Tibial nerve (tissue), 4 donors: ENCODE measurements at regions not wholly inside any gene's neighbourhood (a gene's known extent, or its start where the extent isn't known, plus 50 kb on each side); places are given as distances from the start of the nearest gene placed in this dataset.
A peak's percentile ranks its signal among the peaks of the same experiment; 100 is the strongest.

ENCODE experiments used
- DNase-seq, 2 donors: peaks; one replicate each; pipeline ENCODE4 v3.0.0-alpha.2; 2019; ENCODE audit warnings: low spot score in 2 of 2
- H3K27ac ChIP-seq, 4 donors: fragments of 200-600 bp; sonication (generic) in 3 of 4; one replicate each; pipeline ENCODE4 v1.5.1; 2017 to 2019; ENCODE audit warnings: mild to moderate bottlenecking in 1 of 4
- H3K27me3 ChIP-seq, 2 donors: fragments of 200-600 bp; sonication (generic) in 1 of 2; one replicate each; pipeline versions ENCODE4 v1.5.1 to v1.6.0; 2017 to 2019
- H3K36me3 ChIP-seq, 3 donors: fragments of 200-600 bp; sonication (generic); one replicate each; pipeline ENCODE4 v1.5.1; 2018 to 2019
- H3K4me1 ChIP-seq, 4 donors: fragments of 200-600 bp; sonication (generic) in 3 of 4; one replicate each; pipeline ENCODE4 v1.5.1; 2017 to 2019
- H3K4me3 ChIP-seq, 4 donors: fragments of 200-600 bp; sonication (generic) in 3 of 4; one replicate each; pipeline ENCODE4 v1.5.1; 2017 to 2019; ENCODE audit warnings: mild to moderate bottlenecking in 1 of 4, moderate library complexity in 1 of 4
- H3K9me3 ChIP-seq, 4 donors: fragments of 200-600 bp; sonication (generic) in 3 of 4; one replicate each; pipeline ENCODE4 v1.5.1; 2017 to 2019
- CTCF ChIP-seq, 5 experiments: fragments of 200-600 bp in 3 of 5; fragments of 450-650 bp in 2 of 5; sonication (generic) in 3 of 5; IDR thresholded peaks; one replicate each; pipeline ENCODE4 v1.5.1; 2016 to 2019; ENCODE audit warnings: antibody characterized with exemption in 5 of 5, mild to moderate bottlenecking in 3 of 5, moderate library complexity in 2 of 5
- EP300 ChIP-seq, 2 donors: sonication (generic); formaldehyde crosslinking; IDR thresholded peaks; one replicate each; pipeline ENCODE4 v1.6.1; 2017; ENCODE audit warnings: antibody characterized with exemption in 2 of 2, mild to moderate bottlenecking in 1 of 2
- POLR2A ChIP-seq, 2 donors: fragments of 450-650 bp; IDR thresholded peaks; one replicate each; pipeline ENCODE4 v1.6.1; 2017; ENCODE audit warnings: antibody characterized with exemption in 2 of 2, mild to moderate bottlenecking in 2 of 2, moderate library complexity in 2 of 2
- WGBS, 2 donors: methylation state at CpG; one replicate each; pipeline ENCODE4 v1.1.5; 2018; 5-methylcytosine and 5-hydroxymethylcytosine counted together

- WGBS, 2 donors, result 90 to 92% methylated on average over 2 of the region's 2 CpGs
- Histone ChIP-seq H3K36me3 (no peaks in the 10 kb centered on the region), H3K27ac (no peak overlapping the region), H3K9me3 (no peaks in the 10 kb centered on the region), H3K27me3 (no peaks in the 10 kb centered on the region), H3K4me1 (peaks cover 0 to 17% (median 7%) of the 10 kb centered on the region in 4 donors), H3K4me3 (no peak overlapping the region)
- no peak for DNase-seq
- no peak for TF ChIP-seq EP300 (IDR thresholded peaks at IDR 0.05)
- no peak for TF ChIP-seq POLR2A (IDR thresholded peaks at IDR 0.05)
- no peak for TF ChIP-seq CTCF (IDR thresholded peaks at IDR 0.05)
Measured at GRCh38 chr9:99371376-99371775, 149.3 kb downstream of the SEC61B start.

- H3K4me3 ChIP-seq, result no peak overlapping the region
- no peak for TF ChIP-seq CTCF (IDR thresholded peaks at IDR 0.05)
- no peak for TF ChIP-seq EP300 (IDR thresholded peaks at IDR 0.05)
Measured at GRCh38 chr9:99373912-99374311, 151.8 kb downstream of the SEC61B start.

GRCh38 chr9:99374793-99375192 is 152.7 kb downstream of the SEC61B start:
- no peaks in the 10 kb centered on the region for H3K27me3 ChIP-seq
- H3K9me3 ChIP-seq, result no peaks in the 10 kb centered on the region
- WGBS, 2 donors, result 67 to 90% methylated on average over 1 of the region's 1 CpG
- H3K4me3 ChIP-seq, result no peak overlapping the region
- no peak for DNase-seq
- no peaks in the 10 kb centered on the region for H3K36me3 ChIP-seq
- peaks cover 0 to 16% (median 0%) of the 10 kb centered on the region in 4 donors for H3K4me1 ChIP-seq
- no peak overlapping the region for H3K27ac ChIP-seq
- TF ChIP-seq CTCF (IDR thresholded peaks at IDR 0.05) (no peak), POLR2A (IDR thresholded peaks at IDR 0.05) (no peak), EP300 (IDR thresholded peaks at IDR 0.05) (no peak)

More at GRCh38 chr9:99373912-99374311, 151.8 kb downstream of the SEC61B start:
- 82 to 87% methylated on average over 5 of the region's 5 CpGs for WGBS, 2 donors
- Histone ChIP-seq H3K9me3 (no peaks in the 10 kb centered on the region), H3K36me3 (no peaks in the 10 kb centered on the region), H3K27ac (no peak overlapping the region), H3K4me1 (peaks cover 0 to 15% (median 0%) of the 10 kb centered on the region in 4 donors), H3K27me3 (no peaks in the 10 kb centered on the region)
- DNase-seq, result no peak

GRCh38 chr9:99375481-99375880 is 153.4 kb downstream of the SEC61B start:
- no peak overlapping the region for H3K4me3 ChIP-seq
- no peak overlapping the region for H3K27ac ChIP-seq
- no peaks in the 10 kb centered on the region for H3K9me3 ChIP-seq
- DNase-seq, result no peak
- peaks cover 0 to 16% (median 0%) of the 10 kb centered on the region in 4 donors for H3K4me1 ChIP-seq
- TF ChIP-seq CTCF (IDR thresholded peaks at IDR 0.05) (no peak), POLR2A (IDR thresholded peaks at IDR 0.05) (no peak), EP300 (IDR thresholded peaks at IDR 0.05) (no peak)
- no peaks in the 10 kb centered on the region for H3K36me3 ChIP-seq
- 85% methylated on average over 3 of the region's 3 CpGs for WGBS, 2 donors
- H3K27me3 ChIP-seq, result no peaks in the 10 kb centered on the region

GRCh38 chr9:99377790-99378775 is 156.0 kb downstream of the SEC61B start:
- Histone ChIP-seq H3K27me3 (no peaks in the 10 kb centered on the region), H3K9me3 (no peaks in the 10 kb centered on the region), H3K36me3 (no peaks in the 10 kb centered on the region), H3K4me1 (peaks cover 0 to 16% (median 0%) of the 10 kb centered on the region in 4 donors), H3K4me3 (no peak overlapping the region), H3K27ac (peak overlapping the region in 2 of 4 donors; percentile 25 to 65)
- 27 to 39% methylated on average over 10 of the region's 10 CpGs for WGBS, 2 donors
- TF ChIP-seq POLR2A (IDR thresholded peaks at IDR 0.05) (no peak), CTCF (IDR thresholded peaks at IDR 0.05) (no peak), EP300 (IDR thresholded peaks at IDR 0.05) (no peak)
- DNase-seq, result no peak
